22Rv1 (cell line): ENCODE measurements at regions not wholly inside any gene's neighbourhood (a gene's known extent, or its start where the extent isn't known, plus 50 kb on each side); places are given as distances from the start of the nearest gene placed in this dataset.
"Not testable (repeated sequence)": the region's sequence is repeated elsewhere in the genome, so short reads cannot be mapped to it uniquely, and the experiment has no call there.

Experiments
- H3K27ac ChIP-seq: fragments of 450-650 bp; 2 replicates; pipeline ENCODE4 v1.5.1; 2017
- ZFX ChIP-seq: fragments of 450-650 bp; IDR thresholded peaks from 2 replicates; pipeline ENCODE4 v1.6.1; 2017; ENCODE audit warnings: antibody characterized with exemption, borderline replicate concordance
- TF ChIP-seq, protein P1 (sequence below): fragments of 450-650 bp; IDR thresholded peaks from 2 replicates; pipeline ENCODE4 v1.5.1; 2017; ENCODE audit warnings: mild to moderate bottlenecking

DNA sequence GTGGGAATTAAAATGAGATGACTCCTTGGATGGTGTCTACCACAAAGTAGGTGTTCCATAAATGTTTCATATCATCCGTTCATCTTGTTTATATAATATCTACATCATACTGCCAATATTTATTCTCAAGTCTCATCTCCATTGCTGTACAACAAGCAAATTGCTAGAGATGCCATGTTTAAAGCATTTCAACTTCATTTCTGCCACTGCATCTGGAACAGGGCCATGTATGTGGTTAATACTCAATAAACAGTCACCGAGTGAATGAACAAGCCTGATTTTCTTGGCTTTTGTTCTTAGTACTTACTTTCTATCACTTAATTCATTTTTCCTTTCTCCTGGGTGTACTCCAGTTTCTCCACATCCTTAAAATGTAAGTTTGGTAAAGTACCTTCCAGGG lies 107.6 kb downstream of the KCNJ2 start:
- H3K27ac ChIP-seq: no peak overlapping the region
- TF ChIP-seq, protein P1, sequence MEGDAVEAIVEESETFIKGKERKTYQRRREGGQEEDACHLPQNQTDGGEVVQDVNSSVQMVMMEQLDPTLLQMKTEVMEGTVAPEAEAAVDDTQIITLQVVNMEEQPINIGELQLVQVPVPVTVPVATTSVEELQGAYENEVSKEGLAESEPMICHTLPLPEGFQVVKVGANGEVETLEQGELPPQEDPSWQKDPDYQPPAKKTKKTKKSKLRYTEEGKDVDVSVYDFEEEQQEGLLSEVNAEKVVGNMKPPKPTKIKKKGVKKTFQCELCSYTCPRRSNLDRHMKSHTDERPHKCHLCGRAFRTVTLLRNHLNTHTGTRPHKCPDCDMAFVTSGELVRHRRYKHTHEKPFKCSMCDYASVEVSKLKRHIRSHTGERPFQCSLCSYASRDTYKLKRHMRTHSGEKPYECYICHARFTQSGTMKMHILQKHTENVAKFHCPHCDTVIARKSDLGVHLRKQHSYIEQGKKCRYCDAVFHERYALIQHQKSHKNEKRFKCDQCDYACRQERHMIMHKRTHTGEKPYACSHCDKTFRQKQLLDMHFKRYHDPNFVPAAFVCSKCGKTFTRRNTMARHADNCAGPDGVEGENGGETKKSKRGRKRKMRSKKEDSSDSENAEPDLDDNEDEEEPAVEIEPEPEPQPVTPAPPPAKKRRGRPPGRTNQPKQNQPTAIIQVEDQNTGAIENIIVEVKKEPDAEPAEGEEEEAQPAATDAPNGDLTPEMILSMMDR: no peak
- TF ChIP-seq ZFX: no peak

DNA sequence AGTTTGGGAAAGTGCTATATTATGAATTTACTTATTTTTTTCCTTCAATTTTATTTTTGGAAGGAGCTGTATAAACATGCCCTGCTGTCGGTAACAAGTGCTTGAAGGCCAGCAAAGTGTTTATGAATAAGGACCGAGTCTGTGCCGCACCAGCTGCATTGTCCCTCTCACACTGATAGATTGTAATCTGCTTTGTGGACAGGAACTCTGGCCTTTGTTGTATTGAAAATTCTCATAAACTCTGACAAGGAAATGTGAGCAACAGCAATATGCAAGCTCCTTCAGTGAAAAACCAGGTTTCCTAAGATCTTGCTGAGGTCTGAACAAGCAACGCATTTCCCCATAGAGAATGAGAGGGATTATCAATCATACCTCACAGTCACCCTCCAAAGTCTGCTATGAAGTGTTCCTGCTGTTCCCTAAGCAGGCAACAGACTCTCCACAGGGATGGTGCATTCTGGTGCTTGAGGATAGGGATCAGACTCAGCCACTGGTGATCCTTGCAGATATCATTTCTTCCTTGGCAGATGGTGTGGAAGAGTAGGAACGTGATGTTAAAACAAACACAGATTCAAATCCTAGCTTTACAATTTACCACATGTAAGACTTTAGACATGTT lies 109.6 kb downstream of the KCNJ2 start:
- no peak overlapping the region for H3K27ac ChIP-seq

DNA sequence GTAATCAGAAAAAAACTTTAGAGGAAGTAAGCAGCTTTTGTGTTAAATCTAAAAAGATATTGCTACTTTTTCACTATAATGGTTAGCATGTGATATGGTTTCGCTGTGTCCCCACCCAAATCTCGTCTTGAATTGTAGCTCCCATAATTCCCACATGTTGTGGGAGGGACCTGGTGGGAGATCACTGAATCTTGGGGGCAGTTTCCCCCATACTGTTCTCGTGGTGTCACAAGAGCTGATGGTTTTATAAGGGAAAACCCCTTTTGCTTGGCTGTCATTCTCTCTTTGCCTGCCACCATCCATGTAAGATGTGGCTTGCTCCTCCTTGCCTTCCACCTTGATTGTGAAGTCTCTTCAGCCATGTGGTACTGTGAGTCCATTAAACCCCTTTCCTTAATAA lies 117.1 kb downstream of the KCNJ2 start:
- H3K27ac ChIP-seq: no peak overlapping the region
- TF ChIP-seq, protein P1: no peak
- no peak for TF ChIP-seq ZFX

More for the DNA sequence above, 109.6 kb downstream of the KCNJ2 start:
- TF ChIP-seq, protein P1: no peak
- no peak for TF ChIP-seq ZFX

DNA sequence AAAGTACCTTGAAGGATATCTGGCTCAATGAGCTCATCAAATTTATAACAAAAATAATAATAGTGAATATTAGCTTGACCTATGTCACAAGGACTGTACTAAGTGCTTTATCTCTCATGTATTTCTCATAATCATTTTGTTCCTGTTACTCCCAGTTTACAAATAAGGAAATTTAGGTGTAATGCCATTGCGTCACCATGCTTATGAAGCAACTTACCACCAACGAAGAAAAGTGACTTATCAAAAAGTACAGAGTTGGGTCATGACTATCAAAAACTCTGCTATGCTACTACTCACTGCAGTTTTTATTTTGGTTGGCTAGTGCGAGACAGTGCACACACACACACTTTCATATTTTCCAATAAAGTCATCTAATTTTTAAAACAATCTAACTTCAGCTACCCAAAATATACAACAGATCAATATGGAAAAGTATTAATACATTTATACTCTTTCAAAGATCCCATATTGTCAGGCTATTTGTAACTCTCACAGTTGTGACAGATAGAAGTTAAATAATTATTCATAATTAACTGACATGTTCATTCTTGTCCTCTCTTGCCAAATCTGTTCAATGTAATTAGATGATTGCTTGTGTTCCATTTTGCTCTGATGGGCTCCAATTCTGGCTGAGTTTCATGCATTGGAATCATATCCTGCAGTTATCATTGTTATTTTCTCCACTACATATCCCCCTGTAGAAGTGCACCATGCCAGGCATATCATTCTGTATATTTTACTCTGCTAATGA lies 119.4 kb downstream of the KCNJ2 start:
- no peak overlapping the region for H3K27ac ChIP-seq
- TF ChIP-seq, protein P1: no peak
- TF ChIP-seq ZFX: no peak

DNA sequence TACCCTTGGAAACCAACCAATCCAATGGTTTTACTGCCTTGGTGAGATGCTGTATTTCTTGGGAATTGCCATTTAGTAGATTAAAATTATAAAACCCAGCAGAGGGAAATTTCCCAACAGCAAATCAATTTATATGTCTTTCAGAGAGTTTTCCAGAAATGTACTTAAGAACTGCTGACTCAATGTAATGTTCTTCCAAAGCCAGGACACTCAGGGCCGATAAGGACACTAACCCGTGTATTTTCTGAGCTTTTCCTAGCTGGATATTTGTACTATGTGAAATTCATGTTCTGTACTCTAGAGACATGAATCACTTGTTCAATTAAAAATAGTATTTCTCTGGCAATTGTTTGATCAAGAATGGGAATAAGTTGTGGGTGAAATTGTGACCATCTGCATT lies 121.4 kb downstream of the KCNJ2 start:
- TF ChIP-seq, protein P1: no peak
- TF ChIP-seq ZFX: no peak
- H3K27ac ChIP-seq: no peak overlapping the region

DNA sequence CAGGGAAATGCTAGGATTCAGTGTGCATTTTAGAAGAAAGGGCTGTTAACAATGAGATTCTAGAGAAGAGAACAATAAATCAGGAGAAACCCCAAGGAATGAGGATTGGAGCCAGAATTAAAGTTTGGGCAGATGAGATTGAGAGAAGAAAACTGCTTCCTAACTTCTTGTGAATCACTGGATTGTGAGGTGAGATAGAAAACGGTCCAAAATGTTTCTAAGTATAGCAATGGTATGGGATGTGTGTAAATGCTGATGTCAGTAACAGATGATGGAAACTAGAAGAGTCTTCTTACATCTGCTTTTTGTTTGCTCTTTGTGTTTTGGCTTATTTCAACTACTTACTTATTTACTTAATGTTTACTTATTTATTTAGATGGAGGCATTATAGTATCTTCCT lies 123.0 kb downstream of the KCNJ2 start:
- no peak overlapping the region for H3K27ac ChIP-seq
- TF ChIP-seq ZFX: no peak
- TF ChIP-seq, protein P1: no peak

DNA sequence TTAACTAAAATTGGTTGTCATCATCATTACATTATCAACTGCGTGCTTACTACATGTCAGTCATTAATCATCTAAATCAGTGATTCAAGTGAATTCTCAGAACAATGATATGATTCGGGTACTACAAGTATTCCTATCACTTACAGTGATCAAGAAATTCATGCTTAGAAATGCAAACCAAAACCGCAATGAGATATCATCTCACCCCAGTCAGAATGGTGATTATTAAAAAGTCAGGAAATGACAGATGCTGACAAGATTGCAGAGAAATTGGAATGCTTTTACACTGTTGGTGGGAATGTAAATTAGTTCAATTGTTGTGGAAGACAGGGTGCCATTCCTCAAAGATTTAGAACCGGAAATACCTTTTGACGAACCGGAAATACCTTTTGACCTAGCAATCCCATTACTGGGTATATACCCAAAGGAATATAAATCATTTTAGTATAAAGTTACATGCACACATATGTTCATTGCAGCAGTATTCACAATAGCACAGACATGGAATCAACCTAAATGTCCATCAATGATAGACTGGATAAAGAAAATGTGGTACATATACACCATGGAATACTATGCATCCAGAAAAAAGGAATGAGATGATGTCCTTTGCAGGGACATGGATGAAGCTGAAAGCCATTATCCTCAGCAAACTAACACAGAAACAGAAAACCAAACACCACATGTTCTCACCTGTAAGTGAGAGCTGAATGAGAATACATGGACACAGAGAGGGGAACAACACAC lies 124.4 kb downstream of the KCNJ2 start:
- H3K27ac ChIP-seq: not testable (repeated sequence)
